GM23248 (cell line): ENCODE measurements at regions not wholly inside any gene's neighbourhood (a gene's known extent, or its start where the extent isn't known, plus 50 kb on each side); places are given as distances from the start of the nearest gene placed in this dataset.

ENCODE experiments used
- EZH2 ChIP-seq: fragments of 200-600 bp; sonication (generic); IDR thresholded peaks from 2 replicates; pipeline ENCODE4 v1.6.1; 2018; ENCODE audit warnings: antibody characterized with exemption, mild to moderate bottlenecking; ENCODE audit not compliant: insufficient read depth, poor library complexity, severe bottlenecking
- EZH2phosphoT487 ChIP-seq: fragments of 200-600 bp; sonication (generic); IDR thresholded peaks from 2 replicates; pipeline ENCODE4 v1.6.1; 2018; ENCODE audit warnings: antibody characterized with exemption, moderate library complexity, mild to moderate bottlenecking, low read depth; ENCODE audit not compliant: insufficient read depth

- TF ChIP-seq EZH2 (no peak), EZH2phosphoT487 (no peak)
Measured at GRCh38 chr20:6562111-6562510, 205.4 kb upstream of the BMP2 start.
